ENCODE measurements at regions not wholly inside any gene's neighbourhood (a gene's known extent, or its start where the extent isn't known, plus 50 kb on each side); places are given as distances from the start of the nearest gene placed in this dataset.

GRCh38 chr15:87193481-87193880 lies 1063.1 kb downstream of the NTRK3 start:
- Histone ChIP-seq H3K4me1 (ENCODE audit: control insufficient read depth, insufficient read depth, low read length) (no peaks in the 10 kb centered on the region), H3K4me3 (ENCODE audit: low read length) (no peak overlapping the region), H3K36me3 (ENCODE audit: control insufficient read depth, insufficient read depth, low read length) (no peaks in the 10 kb centered on the region), H3K27ac (ENCODE audit: low read length) (no peak overlapping the region), H3K9me3 (ENCODE audit: control insufficient read depth, insufficient read depth, low read length) (peaks cover 6% of the 10 kb centered on the region), H3K27me3 (ENCODE audit: control insufficient read depth, insufficient read depth, low read length) (no peaks in the 10 kb centered on the region)
- no peak for DNase-seq
- WGBS (ENCODE audit: insufficient coverage), result 93% methylated on average over 4 of the region's 6 CpGs
- intact Hi-C loops (cut with micrococcal nuclease), result no loop called here
- no peak overlapping the region for H3K27ac Mint-ChIP-seq
- no peaks in the 10 kb centered on the region for H3K36me3 Mint-ChIP-seq
- no peaks in the 10 kb centered on the region for H3K27me3 Mint-ChIP-seq (ENCODE audit: low read depth in 2 of 2)
- ATAC-seq, result no peak
- peaks cover 6 to 9% of the 10 kb centered on the region in 2 donors for H3K9me3 Mint-ChIP-seq
- no peak overlapping the region for H3K4me3 Mint-ChIP-seq
- no peaks in the 10 kb centered on the region for H3K4me1 Mint-ChIP-seq
- TF ChIP-seq, protein P1, sequence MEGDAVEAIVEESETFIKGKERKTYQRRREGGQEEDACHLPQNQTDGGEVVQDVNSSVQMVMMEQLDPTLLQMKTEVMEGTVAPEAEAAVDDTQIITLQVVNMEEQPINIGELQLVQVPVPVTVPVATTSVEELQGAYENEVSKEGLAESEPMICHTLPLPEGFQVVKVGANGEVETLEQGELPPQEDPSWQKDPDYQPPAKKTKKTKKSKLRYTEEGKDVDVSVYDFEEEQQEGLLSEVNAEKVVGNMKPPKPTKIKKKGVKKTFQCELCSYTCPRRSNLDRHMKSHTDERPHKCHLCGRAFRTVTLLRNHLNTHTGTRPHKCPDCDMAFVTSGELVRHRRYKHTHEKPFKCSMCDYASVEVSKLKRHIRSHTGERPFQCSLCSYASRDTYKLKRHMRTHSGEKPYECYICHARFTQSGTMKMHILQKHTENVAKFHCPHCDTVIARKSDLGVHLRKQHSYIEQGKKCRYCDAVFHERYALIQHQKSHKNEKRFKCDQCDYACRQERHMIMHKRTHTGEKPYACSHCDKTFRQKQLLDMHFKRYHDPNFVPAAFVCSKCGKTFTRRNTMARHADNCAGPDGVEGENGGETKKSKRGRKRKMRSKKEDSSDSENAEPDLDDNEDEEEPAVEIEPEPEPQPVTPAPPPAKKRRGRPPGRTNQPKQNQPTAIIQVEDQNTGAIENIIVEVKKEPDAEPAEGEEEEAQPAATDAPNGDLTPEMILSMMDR (IDR thresholded peaks at IDR 0.05), result no peak

DNA sequence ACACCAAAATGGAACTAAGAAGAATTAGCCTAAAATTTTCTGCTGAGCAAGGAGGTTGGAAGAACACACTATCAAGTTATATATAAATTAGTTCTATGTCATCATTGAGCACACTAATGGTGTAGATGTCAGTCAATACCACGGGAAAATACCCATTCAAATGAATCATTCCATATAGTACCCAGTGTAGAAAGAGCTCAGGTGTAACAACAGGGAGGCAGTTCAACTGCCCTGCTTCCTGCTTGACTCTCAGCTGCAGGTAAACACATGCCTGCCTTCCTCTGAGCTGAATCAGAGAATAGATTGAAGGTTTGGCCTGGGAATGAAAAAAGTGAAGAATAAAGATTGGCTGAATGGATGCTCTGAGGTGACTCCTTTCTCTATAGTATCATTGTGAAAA lies 1088.0 kb downstream of the AGBL1 start:
- DNase-seq (no peak), ATAC-seq (no peak)
- TF ChIP-seq, protein P1 (IDR thresholded peaks at IDR 0.05), result no peak
- no peaks in the 10 kb centered on the region for H3K36me3 ChIP-seq (ENCODE audit: control insufficient read depth, insufficient read depth, low read length)
- H3K4me3 Mint-ChIP-seq, result no peak overlapping the region
- H3K4me1 ChIP-seq (ENCODE audit: control insufficient read depth, insufficient read depth, low read length), result no peaks in the 10 kb centered on the region
- intact Hi-C loops (cut with micrococcal nuclease), result no loop called here
- H3K9me3 ChIP-seq (ENCODE audit: control insufficient read depth, insufficient read depth, low read length), result no peaks in the 10 kb centered on the region
- H3K36me3 Mint-ChIP-seq, result no peaks in the 10 kb centered on the region
- H3K4me3 ChIP-seq (ENCODE audit: low read length), result no peak overlapping the region
- no peak overlapping the region for H3K27ac Mint-ChIP-seq
- peaks cover 11 to 14% of the 10 kb centered on the region in 2 donors for H3K9me3 Mint-ChIP-seq
- H3K4me1 Mint-ChIP-seq, result no peaks in the 10 kb centered on the region
- H3K27me3 Mint-ChIP-seq (ENCODE audit: low read depth in 2 of 2), result no peaks in the 10 kb centered on the region
- H3K27ac ChIP-seq (ENCODE audit: low read length), result no peak overlapping the region
- H3K27me3 ChIP-seq (ENCODE audit: control insufficient read depth, insufficient read depth, low read length), result no peaks in the 10 kb centered on the region
- WGBS (ENCODE audit: insufficient coverage), result 50% methylated on average over 1 of the region's 1 CpG

- Mint-ChIP-seq H3K27ac (no peak overlapping the region), H3K9me3 (peaks cover 11 to 14% of the 10 kb centered on the region in 2 donors), H3K36me3 (no peaks in the 10 kb centered on the region), H3K4me3 (no peak overlapping the region), H3K4me1 (no peaks in the 10 kb centered on the region), H3K27me3 (ENCODE audit: low read depth in 2 of 2) (no peaks in the 10 kb centered on the region)
- no peaks in the 10 kb centered on the region for H3K4me1 ChIP-seq (ENCODE audit: control insufficient read depth, insufficient read depth, low read length)
- H3K36me3 ChIP-seq (ENCODE audit: control insufficient read depth, insufficient read depth, low read length), result no peaks in the 10 kb centered on the region
- no peaks in the 10 kb centered on the region for H3K27me3 ChIP-seq (ENCODE audit: control insufficient read depth, insufficient read depth, low read length)
- ATAC-seq (no peak), DNase-seq (no peak)
- TF ChIP-seq, protein P1 (IDR thresholded peaks at IDR 0.05), result no peak
- no peak overlapping the region for H3K4me3 ChIP-seq (ENCODE audit: low read length)
- H3K27ac ChIP-seq (ENCODE audit: low read length), result no peak overlapping the region
- intact Hi-C loops (cut with micrococcal nuclease), result no loop called here
- peaks cover 2% of the 10 kb centered on the region for H3K9me3 ChIP-seq (ENCODE audit: control insufficient read depth, insufficient read depth, low read length)
These were observed 1087.4 kb downstream of the AGBL1 start for GRCh38 chr15:87167055-87167454.

DNA sequence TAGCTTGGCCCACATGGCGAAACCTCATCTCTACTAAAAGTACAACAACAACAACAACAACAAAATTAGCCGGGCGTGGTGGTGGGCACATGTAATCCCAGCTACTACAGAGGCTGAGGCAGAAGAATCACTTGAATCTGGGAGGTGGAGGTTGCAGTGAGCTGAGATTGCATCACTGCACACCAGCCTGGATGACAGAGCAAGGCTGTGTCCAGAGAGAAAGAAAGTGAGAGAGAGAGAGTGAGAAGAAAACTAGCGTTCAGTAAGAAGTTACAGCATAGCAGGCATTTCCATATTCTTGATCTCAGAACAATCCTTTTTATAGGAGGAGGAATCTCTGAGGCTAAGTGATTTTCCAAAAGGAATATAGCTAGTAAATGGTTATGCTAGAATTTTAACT lies 1076.1 kb downstream of the AGBL1 start:
- no peak overlapping the region for H3K4me3 Mint-ChIP-seq
- intact Hi-C loops (cut with micrococcal nuclease), result no loop called here
- no peaks in the 10 kb centered on the region for H3K4me1 Mint-ChIP-seq
- H3K27me3 ChIP-seq (ENCODE audit: control insufficient read depth, insufficient read depth, low read length), result no peaks in the 10 kb centered on the region
- H3K36me3 Mint-ChIP-seq, result no peaks in the 10 kb centered on the region
- H3K9me3 Mint-ChIP-seq, result peaks cover 18 to 19% of the 10 kb centered on the region in 2 donors
- H3K4me3 ChIP-seq (ENCODE audit: low read length), result no peak overlapping the region
- H3K9me3 ChIP-seq (ENCODE audit: control insufficient read depth, insufficient read depth, low read length), result no peaks in the 10 kb centered on the region
- H3K4me1 ChIP-seq (ENCODE audit: control insufficient read depth, insufficient read depth, low read length), result no peaks in the 10 kb centered on the region
- ATAC-seq (no peak), DNase-seq (no peak)
- 82% methylated on average over 4 of the region's 4 CpGs for WGBS (ENCODE audit: insufficient coverage)
- TF ChIP-seq, protein P1 (IDR thresholded peaks at IDR 0.05), result no peak
- H3K27ac ChIP-seq (ENCODE audit: low read length), result no peak overlapping the region
- no peak overlapping the region for H3K27ac Mint-ChIP-seq
- no peaks in the 10 kb centered on the region for H3K27me3 Mint-ChIP-seq (ENCODE audit: low read depth in 2 of 2)
- no peaks in the 10 kb centered on the region for H3K36me3 ChIP-seq (ENCODE audit: control insufficient read depth, insufficient read depth, low read length)

All from natural killer cell (primary cell).